Body of pancreas (tissue), 4 donors: ENCODE measurements at regions not wholly inside any gene's neighbourhood (a gene's known extent, or its start where the extent isn't known, plus 50 kb on each side); places are given as distances from the start of the nearest gene placed in this dataset.

ENCODE experiments used
- ATAC-seq: fragments of 150-250 bp; one replicate; pipeline ENCODE4 v1.9.1; 2016
- DNase-seq, 4 donors: peaks; one replicate each; pipeline ENCODE4 v3.0.0-alpha.2; 2019
- H3K27ac ChIP-seq, 4 donors: fragments of 200-600 bp; sonication (generic); 1 replicate in 3 of 4; 2 replicates in 1 of 4; pipeline versions ENCODE4 v1.5.1 to v1.6.1; 2016 to 2019; ENCODE audit warnings: mild to moderate bottlenecking in 1 of 4, mixed read lengths in 1 of 4, moderate library complexity in 1 of 4
- H3K27me3 ChIP-seq, 2 donors: fragments of 200-600 bp; sonication (generic); one replicate each; pipeline ENCODE4 v1.6.0; 2016; ENCODE audit warnings: mild to moderate bottlenecking in 1 of 2
- H3K36me3 ChIP-seq, 2 donors: fragments of 200-600 bp; sonication (generic); replicated peaks in 1 of 2; 2 replicates each; pipeline ENCODE4 v1.5.1; 2016; ENCODE audit warnings: low read depth in 2 of 2; ENCODE audit not compliant: insufficient read depth in 1 of 2
- H3K4me1 ChIP-seq: fragments of 200-600 bp; sonication (generic); one replicate; pipeline ENCODE4 v1.6.0; 2016
- H3K4me3 ChIP-seq, 2 donors: fragments of 200-600 bp; sonication (generic); 1 replicate in 1 of 2; 2 replicates in 1 of 2; pipeline ENCODE4 v1.5.1; 2016 to 2019
- H3K9me3 ChIP-seq, 3 donors: fragments of 200-600 bp; sonication (generic); 1 replicate in 2 of 3; 2 replicates in 1 of 3; pipeline ENCODE4 v1.5.1; 2016
- POLR2A ChIP-seq, 3 donors: fragments of 450-650 bp; IDR thresholded peaks; one replicate each; pipeline ENCODE4 v1.6.1; 2016; ENCODE audit warnings: antibody characterized with exemption in 3 of 3, mild to moderate bottlenecking in 2 of 3
- WGBS, 2 donors: methylation state at CpG; one replicate each; pipeline ENCODE4 v1.1.5; 2017; 5-methylcytosine and 5-hydroxymethylcytosine counted together
- intact Hi-C: fragments of 100-400 bp; cut with DNase I; formaldehyde crosslinking; loops from one replicate; pipeline ENCODE4 v1.15.1; 2023
- TF ChIP-seq, protein P1 (sequence below), 7 experiments: fragments of 450-650 bp in 4 of 7; fragments of 200-600 bp in 3 of 7; sonication (generic) in 3 of 7; IDR thresholded peaks; one replicate each; pipeline ENCODE4 v1.5.1; 2016 to 2019; ENCODE audit warnings: antibody characterized with exemption in 7 of 7

DNA sequence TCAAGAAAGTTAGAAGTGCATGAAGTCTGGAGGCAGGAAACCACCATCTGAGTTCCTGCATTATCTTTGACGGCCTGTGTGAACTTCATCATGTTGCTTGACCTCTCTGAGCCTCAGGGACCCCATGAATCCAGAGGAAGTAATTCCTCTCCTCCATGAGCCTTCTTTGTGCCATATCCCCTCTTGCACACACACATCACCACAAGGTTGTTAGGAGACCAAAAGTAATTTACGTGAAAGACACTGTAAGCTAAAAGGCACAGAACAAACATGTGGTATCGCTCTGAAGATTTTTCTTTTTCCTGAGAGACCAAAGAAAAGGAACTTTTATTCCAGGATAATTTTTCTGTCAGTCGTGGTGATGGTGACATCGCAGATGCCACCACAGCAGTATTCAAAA, 55.9 kb upstream of the BCL6 start:
- intact Hi-C loops = no loop called here
- no peaks in the 10 kb centered on the region for H3K27me3 ChIP-seq
- WGBS, 2 donors = 90 to 96% methylated on average over 5 of the region's 5 CpGs
- DNase-seq (no peak), ATAC-seq (no peak)
- H3K27ac ChIP-seq = no peak overlapping the region
- no peak for TF ChIP-seq POLR2A (IDR thresholded peaks at IDR 0.05)
- TF ChIP-seq, protein P1, sequence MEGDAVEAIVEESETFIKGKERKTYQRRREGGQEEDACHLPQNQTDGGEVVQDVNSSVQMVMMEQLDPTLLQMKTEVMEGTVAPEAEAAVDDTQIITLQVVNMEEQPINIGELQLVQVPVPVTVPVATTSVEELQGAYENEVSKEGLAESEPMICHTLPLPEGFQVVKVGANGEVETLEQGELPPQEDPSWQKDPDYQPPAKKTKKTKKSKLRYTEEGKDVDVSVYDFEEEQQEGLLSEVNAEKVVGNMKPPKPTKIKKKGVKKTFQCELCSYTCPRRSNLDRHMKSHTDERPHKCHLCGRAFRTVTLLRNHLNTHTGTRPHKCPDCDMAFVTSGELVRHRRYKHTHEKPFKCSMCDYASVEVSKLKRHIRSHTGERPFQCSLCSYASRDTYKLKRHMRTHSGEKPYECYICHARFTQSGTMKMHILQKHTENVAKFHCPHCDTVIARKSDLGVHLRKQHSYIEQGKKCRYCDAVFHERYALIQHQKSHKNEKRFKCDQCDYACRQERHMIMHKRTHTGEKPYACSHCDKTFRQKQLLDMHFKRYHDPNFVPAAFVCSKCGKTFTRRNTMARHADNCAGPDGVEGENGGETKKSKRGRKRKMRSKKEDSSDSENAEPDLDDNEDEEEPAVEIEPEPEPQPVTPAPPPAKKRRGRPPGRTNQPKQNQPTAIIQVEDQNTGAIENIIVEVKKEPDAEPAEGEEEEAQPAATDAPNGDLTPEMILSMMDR (IDR thresholded peaks at IDR 0.05) = no peak
- no peak overlapping the region for H3K4me3 ChIP-seq
- peaks cover 11% of the 10 kb centered on the region for H3K4me1 ChIP-seq
- H3K9me3 ChIP-seq = no peaks in the 10 kb centered on the region
- no peaks in the 10 kb centered on the region for H3K36me3 ChIP-seq

DNA sequence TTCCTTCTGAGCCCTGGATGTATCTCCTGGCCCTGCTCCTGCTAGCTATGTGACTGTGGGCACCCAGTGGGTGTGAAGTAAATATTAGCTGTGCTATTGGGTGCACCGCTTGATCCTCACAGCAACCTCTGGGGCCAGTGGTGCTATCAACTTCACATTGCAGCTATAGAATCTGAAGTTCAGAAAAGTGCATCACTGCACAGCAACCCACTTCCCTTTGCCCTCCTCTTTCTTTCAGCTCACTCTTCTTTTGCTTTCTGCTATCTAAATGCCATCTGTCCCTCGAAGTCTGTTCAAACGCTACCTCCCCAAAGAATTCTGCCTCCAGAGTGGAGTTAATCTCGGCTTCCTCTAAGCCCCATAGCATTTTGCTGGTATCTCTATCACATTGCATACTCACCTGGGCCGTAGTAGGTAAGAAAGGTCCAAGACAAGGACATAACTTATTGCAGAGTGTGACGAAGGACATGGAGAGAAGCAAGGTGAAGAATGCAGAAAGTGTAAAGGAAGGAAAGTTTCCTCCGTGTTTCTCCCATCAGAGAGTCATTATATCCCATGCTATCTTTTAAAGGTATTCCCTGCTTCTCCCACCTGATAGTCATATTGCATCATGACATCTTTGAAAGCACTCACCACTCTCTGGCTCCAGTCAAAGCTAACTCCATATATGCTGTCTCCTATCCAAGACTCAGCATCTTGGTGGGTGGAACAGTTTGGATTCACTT, 57.1 kb upstream of the BCL6 start:
- ATAC-seq = no peak
- H3K4me3 ChIP-seq = no peak overlapping the region
- no peak for DNase-seq
- H3K27ac ChIP-seq = no peak overlapping the region
- TF ChIP-seq POLR2A (IDR thresholded peaks at IDR 0.05) = no peak
- TF ChIP-seq, protein P1 (IDR thresholded peaks at IDR 0.05) = no peak
- peaks cover 11% of the 10 kb centered on the region for H3K4me1 ChIP-seq
- no peaks in the 10 kb centered on the region for H3K27me3 ChIP-seq
- intact Hi-C loops = no loop called here
- WGBS, 2 donors = 78 to 87% methylated on average over 7 of the region's 7 CpGs
- no peaks in the 10 kb centered on the region for H3K9me3 ChIP-seq
- no peaks in the 10 kb centered on the region for H3K36me3 ChIP-seq

DNA sequence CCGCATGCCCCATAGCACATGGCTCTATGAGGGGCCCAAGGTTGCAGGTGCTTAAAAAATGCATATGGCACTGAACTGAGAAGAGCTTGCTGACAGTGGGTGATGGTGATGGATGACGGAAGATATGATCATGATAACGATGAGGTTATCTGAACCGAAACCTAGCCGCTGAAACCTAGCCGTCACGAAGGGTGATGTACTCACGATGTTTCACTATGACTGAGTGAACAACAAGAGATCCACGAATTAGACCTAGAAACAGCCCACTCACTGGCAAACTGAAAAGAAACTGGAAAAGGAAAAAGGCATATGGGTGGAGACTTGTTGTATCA, 57.6 kb upstream of the BCL6 start:
- no peaks in the 10 kb centered on the region for H3K27me3 ChIP-seq
- intact Hi-C loops = no loop called here
- TF ChIP-seq, protein P1 (IDR thresholded peaks at IDR 0.05) = no peak
- no peak for TF ChIP-seq POLR2A (IDR thresholded peaks at IDR 0.05)
- no peak overlapping the region for H3K4me3 ChIP-seq
- ATAC-seq (no peak), DNase-seq (no peak)
- H3K9me3 ChIP-seq = no peaks in the 10 kb centered on the region
- H3K36me3 ChIP-seq = no peaks in the 10 kb centered on the region
- 89 to 92% methylated on average over 9 of the region's 9 CpGs for WGBS, 2 donors
- no peak overlapping the region for H3K27ac ChIP-seq
- peaks cover 11% of the 10 kb centered on the region for H3K4me1 ChIP-seq

DNA sequence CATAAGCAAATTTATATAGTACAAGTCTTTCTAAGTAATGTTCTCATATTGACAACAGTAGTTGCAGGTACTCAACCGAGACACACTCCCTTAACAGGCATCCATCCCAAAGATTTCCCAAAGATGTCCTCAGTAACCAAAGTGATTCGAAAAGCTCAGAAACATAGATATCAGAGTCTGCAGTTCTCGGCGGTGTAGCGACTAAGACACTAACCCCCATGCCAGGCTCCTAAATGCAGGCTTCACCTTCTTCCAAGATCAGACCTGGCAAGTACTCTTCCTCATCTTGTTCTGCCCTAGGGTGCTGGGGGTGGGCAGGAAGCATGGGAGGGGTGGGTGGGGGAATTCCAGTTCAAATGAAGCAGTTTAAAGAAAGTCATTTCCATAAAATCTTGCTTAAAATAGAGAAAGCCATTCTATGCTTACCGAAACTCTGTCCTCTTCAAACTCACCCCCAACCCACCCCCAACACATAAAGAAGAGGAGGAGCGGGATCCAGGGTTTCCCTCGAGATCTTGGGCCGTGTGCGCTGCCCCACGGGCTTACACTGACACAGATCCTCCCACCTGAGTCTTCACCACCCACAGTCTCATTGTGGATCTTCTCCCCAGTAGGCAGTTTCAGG, 59.0 kb upstream of the BCL6 start:
- intact Hi-C loops = no loop called here
- H3K4me1 ChIP-seq = peaks cover 21% of the 10 kb centered on the region
- no peak for DNase-seq
- H3K27ac ChIP-seq = no peak overlapping the region
- H3K4me3 ChIP-seq = no peak overlapping the region
- TF ChIP-seq POLR2A (IDR thresholded peaks at IDR 0.05) = no peak
- no peaks in the 10 kb centered on the region for H3K9me3 ChIP-seq
- no peaks in the 10 kb centered on the region for H3K27me3 ChIP-seq
- 90 to 93% methylated on average over 11 of the region's 11 CpGs for WGBS, 2 donors
- H3K36me3 ChIP-seq = no peaks in the 10 kb centered on the region
- ATAC-seq = no peak

DNA sequence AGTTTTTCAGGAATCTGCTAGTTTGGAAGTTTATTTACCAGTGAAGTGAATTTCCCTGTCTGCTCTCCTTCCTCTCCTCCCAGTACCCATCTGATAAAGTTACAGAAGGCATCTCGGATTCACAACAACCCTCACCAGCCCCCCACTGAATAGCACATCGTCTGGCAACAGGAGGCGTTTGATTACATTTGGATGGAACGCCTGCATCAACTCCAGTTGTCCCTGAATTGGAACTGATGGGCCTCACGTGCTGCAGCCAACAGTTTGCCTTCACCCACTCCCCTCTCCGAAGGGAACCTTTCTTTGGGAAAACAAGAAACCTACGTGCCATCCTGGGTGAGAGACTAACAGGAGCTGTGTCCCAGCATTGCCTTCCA, 59.5 kb upstream of the BCL6 start:
- peaks cover 21% of the 10 kb centered on the region for H3K4me1 ChIP-seq
- H3K27ac ChIP-seq = no peak overlapping the region
- H3K36me3 ChIP-seq = no peaks in the 10 kb centered on the region
- ATAC-seq (no peak), DNase-seq (no peak)
- H3K4me3 ChIP-seq = no peak overlapping the region
- no peak for TF ChIP-seq POLR2A (IDR thresholded peaks at IDR 0.05)
- TF ChIP-seq, protein P1 (IDR thresholded peaks at IDR 0.05) = no peak
- 85 to 89% methylated on average over 7 of the region's 7 CpGs for WGBS, 2 donors
- intact Hi-C loops = no loop called here
- no peaks in the 10 kb centered on the region for H3K27me3 ChIP-seq
- no peaks in the 10 kb centered on the region for H3K9me3 ChIP-seq
